HAP-1 (cell line): ENCODE measurements at regions not wholly inside any gene's neighbourhood (a gene's known extent, or its start where the extent isn't known, plus 50 kb on each side); places are given as distances from the start of the nearest gene placed in this dataset.
"Not testable (repeated sequence)": the region's sequence is repeated elsewhere in the genome, so short reads cannot be mapped to it uniquely, and the experiment has no call there.

Experiments used
- DNase-seq, 2 experiments: peaks; one replicate each; pipeline ENCODE4 v3.0.0-alpha.2; 2016 to 2020; ENCODE audit warnings: low spot score in 2 of 2
- H3K27me3 ChIP-seq: fragments of 250-450 bp; sonication (Bioruptor Pico); 2 replicates; pipeline ENCODE4 v1.5.1; 2020; ENCODE audit warnings: low read depth, mild to moderate bottlenecking, moderate library complexity
- H3K36me3 ChIP-seq: fragments of 250-450 bp; sonication (Bioruptor Pico); replicated peaks from 2 replicates; pipeline ENCODE4 v1.5.1; 2020; ENCODE audit warnings: mild to moderate bottlenecking
- H3K4me1 ChIP-seq: fragments of 250-450 bp; sonication (Bioruptor Pico); 2 replicates; pipeline ENCODE4 v1.5.1; 2020; ENCODE audit warnings: mild to moderate bottlenecking
- H3K4me3 ChIP-seq: fragments of 250-450 bp; sonication (Bioruptor Pico); 2 replicates; pipeline ENCODE4 v1.5.1; 2020; ENCODE audit warnings: mild to moderate bottlenecking, moderate library complexity
- H3K9me3 ChIP-seq: fragments of 250-450 bp; sonication (Bioruptor Pico); 2 replicates; pipeline ENCODE4 v1.5.1; 2020; ENCODE audit warnings: mild to moderate bottlenecking, moderate library complexity
- in situ Hi-C: fragments of 300-500 bp; cut with MboI; formaldehyde crosslinking; loops from 3 replicates; pipeline ENCODE4 v1.14.3; 2020; ENCODE audit warnings: low sequenced_read_pairs, inconsistent platforms, mixed read lengths

- H3K36me3 ChIP-seq, H3K4me1 ChIP-seq, H3K27me3 ChIP-seq, H3K9me3 ChIP-seq, H3K4me3 ChIP-seq, DNase-seq, in situ Hi-C loops: not testable (repeated sequence)
Measured at GRCh38 chr9:65566018-65566417, 109.7 kb upstream of the ZNG1E start.

- in situ Hi-C loops, H3K4me3 ChIP-seq, H3K9me3 ChIP-seq, H3K27me3 ChIP-seq, H3K36me3 ChIP-seq, H3K4me1 ChIP-seq, DNase-seq: not testable (repeated sequence)
Measured at GRCh38 chr9:65519018-65519417, 156.7 kb upstream of the ZNG1E start.

GRCh38 chr9:65514465-65514864 is 161.3 kb upstream of the ZNG1E start:
- H3K4me3 ChIP-seq, H3K4me1 ChIP-seq, DNase-seq, H3K27me3 ChIP-seq, H3K36me3 ChIP-seq, in situ Hi-C loops, H3K9me3 ChIP-seq: not testable (repeated sequence)

- H3K27me3 ChIP-seq, H3K4me1 ChIP-seq, H3K9me3 ChIP-seq, H3K36me3 ChIP-seq, in situ Hi-C loops, DNase-seq, H3K4me3 ChIP-seq: not testable (repeated sequence)
Measured at GRCh38 chr9:65507897-65508296, 167.8 kb upstream of the ZNG1E start.

- H3K4me3 ChIP-seq, H3K9me3 ChIP-seq, in situ Hi-C loops, H3K36me3 ChIP-seq, H3K27me3 ChIP-seq, DNase-seq, H3K4me1 ChIP-seq: not testable (repeated sequence)
Measured at GRCh38 chr9:65504686-65505085, 171.0 kb upstream of the ZNG1E start.

GRCh38 chr9:65503696-65504095 is 172.0 kb upstream of the ZNG1E start:
- in situ Hi-C loops, H3K27me3 ChIP-seq: not testable (repeated sequence)

GRCh38 chr9:65482890-65483289 is 192.8 kb upstream of the ZNG1E start:
- DNase-seq, H3K9me3 ChIP-seq, in situ Hi-C loops, H3K4me1 ChIP-seq, H3K4me3 ChIP-seq, H3K27me3 ChIP-seq, H3K36me3 ChIP-seq: not testable (repeated sequence)

More at GRCh38 chr9:65503696-65504095, 172.0 kb upstream of the ZNG1E start:
- H3K9me3 ChIP-seq, DNase-seq, H3K4me3 ChIP-seq, H3K4me1 ChIP-seq, H3K36me3 ChIP-seq: not testable (repeated sequence)

GRCh38 chr9:65481291-65481690 is 194.4 kb upstream of the ZNG1E start:
- H3K36me3 ChIP-seq, H3K4me3 ChIP-seq, H3K27me3 ChIP-seq, H3K4me1 ChIP-seq, DNase-seq, in situ Hi-C loops, H3K9me3 ChIP-seq: not testable (repeated sequence)

- H3K27me3 ChIP-seq, H3K4me3 ChIP-seq, H3K4me1 ChIP-seq, H3K9me3 ChIP-seq, in situ Hi-C loops, H3K36me3 ChIP-seq, DNase-seq: not testable (repeated sequence)
Measured at GRCh38 chr9:65474891-65475290, 189.9 kb upstream of the FOXD4L5 start.

- H3K4me1 ChIP-seq, H3K27me3 ChIP-seq, DNase-seq, H3K4me3 ChIP-seq, H3K36me3 ChIP-seq, H3K9me3 ChIP-seq, in situ Hi-C loops: not testable (repeated sequence)
Measured at GRCh38 chr9:65473059-65473822, 188.2 kb upstream of the FOXD4L5 start.

GRCh38 chr9:65471106-65471505 is 186.1 kb upstream of the FOXD4L5 start:
- DNase-seq, H3K27me3 ChIP-seq, H3K4me1 ChIP-seq, H3K9me3 ChIP-seq, H3K36me3 ChIP-seq, in situ Hi-C loops, H3K4me3 ChIP-seq: not testable (repeated sequence)

GRCh38 chr9:65466911-65467734 is 182.1 kb upstream of the FOXD4L5 start:
- H3K36me3 ChIP-seq, DNase-seq, H3K9me3 ChIP-seq, in situ Hi-C loops, H3K27me3 ChIP-seq, H3K4me1 ChIP-seq, H3K4me3 ChIP-seq: not testable (repeated sequence)

- DNase-seq, H3K4me1 ChIP-seq, H3K9me3 ChIP-seq, H3K4me3 ChIP-seq, H3K36me3 ChIP-seq, H3K27me3 ChIP-seq, in situ Hi-C loops: not testable (repeated sequence)
Measured at GRCh38 chr9:65465246-65465895, 180.4 kb upstream of the FOXD4L5 start.

- in situ Hi-C loops, H3K4me3 ChIP-seq: not testable (repeated sequence)
Measured at GRCh38 chr9:65462476-65462875, 177.5 kb upstream of the FOXD4L5 start.

More at GRCh38 chr9:65462476-65462875, 177.5 kb upstream of the FOXD4L5 start:
- not testable (repeated sequence) for H3K27me3 ChIP-seq, H3K36me3 ChIP-seq, DNase-seq, H3K4me1 ChIP-seq, H3K9me3 ChIP-seq
